ENCODE measurements at regions not wholly inside any gene's neighbourhood (a gene's known extent, or its start where the extent isn't known, plus 50 kb on each side); places are given as distances from the start of the nearest gene placed in this dataset.

DNA sequence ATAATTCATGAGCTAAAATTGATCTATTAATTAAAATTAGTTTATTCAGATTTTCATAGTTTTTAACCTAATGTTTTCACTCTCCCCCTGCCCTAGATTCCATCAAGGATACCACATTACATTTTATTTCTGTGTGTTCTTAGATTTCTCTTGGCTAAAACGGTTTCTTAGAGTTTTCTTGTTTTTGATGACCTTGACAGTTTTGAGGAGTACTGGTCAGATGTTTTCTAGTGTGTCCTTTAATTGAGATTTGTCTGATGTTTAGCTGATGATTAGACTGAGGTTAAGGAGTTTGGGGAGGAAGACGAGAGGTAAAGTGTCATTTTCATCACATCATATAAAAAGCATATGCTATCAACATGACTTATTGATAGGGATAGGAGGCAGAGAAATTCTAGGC lies 475.9 kb downstream of the SQOR start:
- no peak for DNase-seq (ENCODE audit: low read depth)

DNA sequence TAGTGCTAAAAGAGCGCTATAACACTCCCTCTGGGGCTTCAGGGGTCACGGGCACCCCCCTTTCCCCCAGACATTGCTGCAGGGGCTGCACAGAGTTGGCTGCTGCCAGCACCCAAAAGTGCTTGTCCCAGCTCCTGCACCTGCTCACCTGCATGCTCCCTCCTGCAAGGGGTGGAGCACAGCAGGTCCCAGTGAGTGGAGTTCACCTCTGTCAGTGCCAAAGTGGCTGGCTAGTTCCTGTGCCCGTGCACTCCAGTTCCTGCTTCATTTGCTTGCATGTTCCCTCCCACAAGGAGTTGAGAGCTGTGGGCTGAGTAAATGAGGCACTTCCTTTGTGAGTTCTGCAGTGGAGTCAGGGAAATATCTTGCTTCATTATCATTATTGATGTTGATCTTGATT lies 476.9 kb downstream of the SQOR start:
- DNase-seq (ENCODE audit: low read depth) = no peak

DNA sequence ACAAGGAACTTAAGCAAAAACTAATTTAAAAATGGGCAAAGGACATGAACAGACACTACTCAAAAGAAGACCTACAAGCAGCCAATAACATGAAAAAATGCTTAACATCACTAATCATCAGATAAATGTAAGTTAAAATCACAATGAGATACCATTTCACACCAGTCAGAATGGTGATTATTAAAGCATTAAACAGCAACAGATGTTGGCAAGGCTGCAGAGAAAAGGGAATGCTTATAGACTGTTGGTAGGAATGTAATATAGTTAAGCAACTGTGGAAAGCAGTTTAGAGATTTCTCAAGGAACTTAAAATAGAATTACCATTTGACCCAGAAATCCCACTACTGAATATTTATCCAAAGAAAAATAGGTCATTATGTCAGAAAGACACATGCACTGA lies 482.2 kb downstream of the SQOR start:
- no peak for DNase-seq (ENCODE audit: low read depth)

DNA sequence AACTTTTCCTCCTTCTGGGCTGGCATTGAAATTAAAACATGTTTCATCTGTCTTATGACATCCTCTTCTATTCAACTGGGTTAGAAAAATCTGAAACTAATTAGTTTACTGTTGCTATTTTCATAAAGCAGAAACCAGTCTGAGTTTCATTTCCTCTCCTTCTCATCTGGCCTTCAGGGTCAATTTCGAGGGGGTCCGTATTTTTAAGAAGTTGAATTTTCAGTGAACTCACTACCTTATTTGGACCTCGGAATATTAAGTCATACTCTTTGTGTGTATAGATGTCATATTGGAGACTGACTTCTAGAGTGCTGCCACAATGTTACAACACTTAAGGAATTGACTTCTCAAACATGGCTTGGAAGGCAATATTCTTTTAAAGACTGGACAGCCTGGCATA lies 485.9 kb downstream of the SQOR start:
- DNase-seq (ENCODE audit: low read depth) = no peak

DNA sequence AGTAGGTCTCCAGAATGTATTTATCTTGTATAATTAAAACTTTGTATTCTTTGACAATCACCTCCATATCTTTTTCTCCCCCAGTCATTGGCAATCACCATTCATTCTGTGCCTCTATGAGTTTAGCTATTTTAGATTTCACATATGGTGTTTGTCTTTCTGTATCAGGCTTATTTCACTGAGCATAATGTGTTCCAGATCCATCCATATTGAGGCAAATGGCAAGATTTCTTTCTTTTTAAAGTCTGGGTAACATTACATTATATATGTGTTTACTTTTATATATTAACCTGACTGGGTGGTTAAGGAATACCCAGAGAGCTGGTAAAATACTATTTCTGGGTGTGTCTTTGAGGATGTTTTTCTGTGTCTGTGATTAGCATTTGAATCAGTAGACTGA lies 486.6 kb downstream of the SQOR start:
- DNase-seq (ENCODE audit: low read depth) = no peak

DNA sequence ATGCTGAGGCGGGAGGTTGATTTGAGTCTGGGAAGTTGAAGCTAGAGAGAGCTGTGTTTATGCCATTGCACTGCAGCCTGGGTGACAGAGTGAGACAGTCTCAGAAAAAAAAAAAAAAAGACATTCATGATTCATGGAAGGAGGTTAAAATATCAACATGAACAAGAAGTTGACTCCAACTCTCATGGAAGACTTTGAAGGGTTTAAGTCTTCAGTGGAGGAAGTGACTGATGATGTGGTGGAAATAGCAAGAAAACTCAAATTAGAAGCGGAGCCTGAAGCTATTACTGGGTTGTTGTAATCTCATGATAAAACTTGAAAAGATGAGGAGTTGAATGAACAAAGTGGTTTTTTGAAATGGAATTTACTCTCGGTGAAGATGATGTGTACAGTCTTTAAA lies 491.8 kb downstream of the SQOR start:
- no peak for DNase-seq (ENCODE audit: low read depth)

DNA sequence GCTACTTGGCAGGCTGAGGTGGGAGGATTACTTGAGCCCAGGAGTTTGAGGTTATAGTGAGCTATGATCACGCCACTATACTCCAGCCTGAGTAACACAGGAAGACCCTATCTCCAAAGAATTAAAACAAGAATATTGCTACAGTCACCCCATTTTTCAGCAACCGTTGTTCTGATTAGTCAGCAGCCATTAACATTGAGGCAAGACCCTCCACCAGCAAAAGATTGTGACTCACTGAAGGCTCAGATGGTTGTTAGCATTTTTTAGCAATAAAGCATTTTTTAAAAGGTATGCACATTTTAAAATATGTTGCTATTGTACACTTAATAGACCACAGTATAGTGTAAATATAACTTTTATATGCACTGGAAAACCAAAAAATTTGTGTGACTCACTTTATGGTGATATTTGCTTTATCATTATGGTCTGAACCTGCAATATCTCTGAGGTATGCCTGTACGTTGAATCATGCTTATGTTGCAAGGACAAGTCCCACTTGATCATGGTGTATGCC lies 492.6 kb downstream of the SQOR start:
- DNase-seq (ENCODE audit: low read depth) = no peak

DNA sequence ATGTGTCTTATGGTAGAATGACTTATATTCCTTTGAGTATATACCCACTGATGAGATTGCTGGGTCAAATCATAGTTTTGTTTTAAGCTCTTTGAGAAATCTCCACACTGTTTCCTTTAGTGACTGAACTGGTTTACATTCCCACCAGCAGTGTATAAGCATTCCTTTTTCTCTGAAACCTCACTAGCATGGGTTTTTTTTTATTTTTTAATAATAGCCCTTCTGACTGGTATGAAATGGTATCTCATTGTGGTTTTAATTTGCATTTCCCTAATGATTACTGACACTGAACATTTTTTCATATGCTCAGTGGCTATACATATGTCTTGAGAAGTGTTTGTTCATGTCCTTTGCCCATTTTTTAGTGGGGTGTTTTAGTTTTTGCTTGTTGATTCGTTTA lies 494.3 kb downstream of the SQOR start:
- DNase-seq (ENCODE audit: low read depth) = no peak

DNA sequence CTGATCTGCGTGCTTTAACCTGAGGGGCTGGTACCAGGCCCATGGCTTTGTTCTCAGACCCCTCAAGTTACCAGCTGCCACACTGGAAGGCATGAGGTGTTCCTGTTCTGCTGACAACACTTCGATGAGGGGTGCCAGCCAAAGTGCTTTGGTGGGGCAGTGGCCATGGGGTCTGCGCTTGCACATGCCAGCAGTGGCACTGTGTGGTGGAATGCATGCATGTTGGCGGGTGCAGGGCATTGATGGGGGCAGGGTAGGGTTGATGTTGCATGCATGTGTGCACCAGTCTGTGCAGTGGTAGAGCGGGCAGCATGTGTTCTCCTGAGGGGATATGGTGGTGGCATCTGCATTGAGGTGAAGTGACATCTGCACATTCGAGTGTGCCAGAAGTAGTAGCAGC lies 497.0 kb downstream of the SQOR start:
- no peak for DNase-seq (ENCODE audit: low read depth)

DNA sequence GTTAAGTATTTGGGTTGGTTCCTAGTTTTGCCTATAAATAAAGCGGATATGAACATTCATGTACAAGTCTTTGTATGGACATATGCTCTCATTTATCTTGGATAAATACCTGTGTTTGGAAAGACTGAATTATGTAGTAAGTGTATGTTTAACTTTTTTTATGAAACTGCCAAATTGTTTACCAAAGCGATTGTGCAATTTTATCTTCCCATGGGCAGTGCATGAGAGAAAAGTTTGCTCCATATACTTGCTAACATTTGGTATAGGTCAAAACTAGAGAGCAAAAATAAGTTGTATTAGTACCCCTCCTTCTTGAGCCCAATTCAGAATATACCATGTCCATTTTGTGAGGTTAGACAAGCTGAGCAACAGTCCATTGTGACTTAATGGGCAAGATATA lies 502.6 kb downstream of the SQOR start:
- DNase-seq (ENCODE audit: low read depth) = no peak

DNA sequence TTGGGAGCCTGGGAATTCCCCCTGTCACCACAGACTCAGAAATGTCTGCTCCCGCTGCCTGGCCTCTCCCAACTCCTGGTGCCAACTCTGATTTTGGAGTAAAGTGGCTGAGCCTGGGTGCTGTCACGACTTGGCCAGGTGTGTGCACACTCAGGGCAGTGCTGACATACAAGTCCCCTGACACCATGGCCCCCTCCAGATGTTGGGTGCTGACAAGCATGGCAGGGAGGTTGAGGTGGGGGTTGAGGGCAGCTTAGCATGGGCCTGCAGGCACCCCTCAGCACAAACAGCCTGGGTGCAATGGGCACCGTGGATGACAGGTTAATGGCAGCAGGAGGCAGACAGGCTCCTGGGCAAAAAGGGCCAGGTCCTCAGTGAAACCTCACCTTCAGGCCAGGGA lies 511.2 kb downstream of the SQOR start:
- DNase-seq (ENCODE audit: low read depth) = no peak

DNA sequence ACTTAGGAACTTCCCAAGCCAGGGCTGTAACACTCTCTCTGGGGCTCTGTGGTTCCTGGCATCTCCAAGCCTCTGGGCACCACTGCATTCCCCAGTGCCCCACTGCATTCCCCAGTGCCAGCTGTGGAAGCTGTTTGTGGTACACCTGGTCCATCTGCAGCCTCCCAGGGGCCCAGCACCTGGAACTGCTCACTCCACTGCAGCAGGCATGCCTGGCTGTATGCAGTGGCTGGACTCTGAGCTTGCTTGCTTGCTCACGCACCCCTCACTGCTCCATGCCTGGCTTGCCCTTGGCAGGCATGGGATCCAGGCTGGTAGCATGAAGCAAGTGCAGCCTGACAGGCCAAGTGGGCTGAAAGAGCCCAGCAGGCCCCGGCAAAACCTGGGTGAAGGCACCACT lies 512.1 kb downstream of the SQOR start:
- no peak for DNase-seq (ENCODE audit: low read depth)

DNA sequence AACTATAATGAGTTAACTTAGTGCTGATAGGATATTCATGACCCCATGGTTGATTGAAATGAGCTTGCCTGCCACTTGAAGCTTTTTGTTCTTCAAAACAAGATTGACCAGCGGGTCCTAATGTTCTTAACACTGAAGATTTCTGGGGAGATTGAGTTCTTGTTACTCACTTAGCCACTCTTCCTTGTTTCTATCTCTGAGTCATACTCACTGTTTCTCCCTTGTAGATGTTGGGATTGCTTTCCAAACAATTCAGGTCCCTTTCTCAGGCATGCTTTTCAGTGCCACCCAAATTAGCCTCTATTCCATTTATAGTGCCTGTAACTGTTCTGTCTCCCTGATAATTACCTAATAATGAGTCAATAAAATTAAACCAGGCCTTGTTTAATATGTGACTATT lies 517.0 kb downstream of the SQOR start:
- DNase-seq (ENCODE audit: low read depth) = no peak

DNA sequence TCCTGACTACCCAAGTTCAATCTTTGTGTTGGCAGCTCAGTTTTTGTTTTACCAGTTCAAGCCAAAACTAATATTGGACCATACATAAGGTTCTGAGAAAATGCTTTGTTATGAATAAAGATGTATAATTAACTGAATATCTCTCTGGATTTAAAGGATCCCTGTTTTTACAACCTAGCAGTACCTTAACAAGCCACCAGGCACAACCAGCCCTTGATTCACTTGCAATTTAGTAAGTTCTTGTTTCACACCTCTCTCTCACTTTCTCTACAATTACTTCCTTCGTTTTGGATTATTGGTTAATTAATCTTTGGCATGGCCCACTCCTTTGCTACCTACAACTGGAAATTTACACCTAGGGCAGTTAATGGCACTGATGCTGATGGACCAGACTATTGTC lies 531.9 kb downstream of the SQOR start:
- DNase-seq (ENCODE audit: low read depth) = no peak

DNA sequence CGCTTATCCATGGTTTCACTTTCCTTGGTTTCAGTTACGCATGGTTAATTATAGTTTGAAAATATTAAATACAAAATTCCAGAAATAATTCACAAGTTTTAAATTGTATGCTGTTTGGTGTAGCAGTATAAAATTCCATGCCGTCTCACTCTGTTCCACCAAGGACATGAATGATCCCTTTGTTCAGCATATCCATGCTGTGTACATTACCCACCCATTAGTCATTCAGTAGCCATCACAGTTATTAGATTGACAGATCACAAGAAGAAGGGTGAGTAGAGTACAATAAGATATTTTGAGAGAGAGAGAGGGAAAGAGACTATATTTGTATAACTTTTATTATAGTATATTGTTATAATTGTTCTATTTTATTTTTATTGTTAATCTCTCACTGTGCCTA lies 535.5 kb downstream of the SQOR start:
- DNase-seq (ENCODE audit: low read depth) = no peak

DNA sequence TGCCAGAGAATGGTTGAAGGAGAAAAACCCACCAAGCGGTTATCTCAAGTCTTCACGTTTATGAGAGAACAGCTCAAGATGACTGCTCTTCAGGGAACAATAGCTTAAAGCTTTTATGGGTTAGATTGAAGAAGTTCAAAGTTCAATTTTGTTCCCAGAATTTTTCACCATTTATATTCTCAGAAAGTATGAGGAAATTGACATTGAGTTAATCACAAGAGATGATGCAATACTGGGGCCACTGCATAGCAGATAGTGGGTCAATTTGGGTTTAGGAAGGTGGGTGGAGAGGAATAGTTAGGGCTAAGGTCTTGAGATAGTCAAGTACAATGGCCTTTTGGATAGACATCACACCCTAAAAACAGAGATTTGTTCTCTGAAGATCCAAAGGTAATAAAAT lies 539.3 kb downstream of the SQOR start:
- no peak for DNase-seq (ENCODE audit: low read depth)

DNA sequence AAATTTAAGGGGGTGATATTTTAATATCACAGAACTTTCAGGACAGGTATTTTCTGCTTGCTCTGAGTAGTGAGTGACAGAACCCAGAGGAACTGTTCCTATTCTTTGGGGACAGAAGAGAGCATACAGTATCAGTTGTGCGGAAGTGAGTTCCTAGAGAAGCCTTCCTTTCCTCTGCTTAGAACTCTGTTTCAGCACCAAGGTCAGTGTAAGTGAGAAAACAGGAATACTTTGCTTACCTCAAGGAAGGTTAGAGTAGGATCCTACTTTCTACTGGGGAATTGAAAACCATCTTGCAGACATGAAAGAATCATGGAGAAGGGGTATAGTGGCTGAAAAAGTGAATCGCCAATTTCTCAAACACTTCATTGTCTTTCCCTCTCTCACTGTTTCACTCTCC lies 542.4 kb downstream of the SQOR start:
- no peak for DNase-seq (ENCODE audit: low read depth)

DNA sequence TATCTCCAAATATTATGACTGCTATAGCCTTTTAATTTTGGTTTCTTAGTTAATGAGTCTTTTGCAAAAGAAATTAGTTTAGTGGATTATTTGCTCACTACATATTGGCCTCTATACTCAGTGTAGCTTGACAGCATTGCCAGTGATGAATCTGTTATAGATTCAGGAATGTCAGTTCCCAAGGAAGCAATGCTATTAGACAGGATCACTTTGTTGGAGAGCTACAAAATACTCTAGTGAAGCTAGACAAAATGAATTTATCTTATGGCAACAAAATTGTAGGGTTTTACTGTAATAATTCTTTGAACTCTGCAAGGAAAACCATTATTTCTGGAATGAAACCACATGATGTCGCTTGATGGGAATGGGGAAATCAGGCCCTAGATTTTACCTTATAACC lies 543.3 kb downstream of the SQOR start:
- no peak for DNase-seq (ENCODE audit: low read depth)

DNA sequence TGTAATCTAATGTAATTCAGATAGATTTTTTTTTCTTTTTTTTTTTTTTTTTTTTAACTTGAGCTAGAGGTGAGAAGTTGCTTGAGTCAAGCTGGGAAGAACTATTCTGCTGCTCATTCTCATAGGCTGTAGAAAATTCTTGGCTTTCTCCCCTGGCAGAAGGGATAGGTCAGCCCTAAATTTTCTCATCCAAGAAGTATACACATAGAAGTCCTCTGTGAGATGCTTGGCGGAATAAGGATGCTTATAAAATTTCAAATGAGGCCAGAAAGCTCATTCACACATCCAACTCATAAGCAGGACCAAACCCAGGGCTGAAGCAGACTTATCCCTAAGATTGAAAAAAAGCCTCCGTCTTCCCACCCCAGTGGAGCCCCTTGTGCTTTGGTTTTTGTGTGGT lies 572.5 kb downstream of the SQOR start:
- DNase-seq (ENCODE audit: low read depth) = no peak

DNA sequence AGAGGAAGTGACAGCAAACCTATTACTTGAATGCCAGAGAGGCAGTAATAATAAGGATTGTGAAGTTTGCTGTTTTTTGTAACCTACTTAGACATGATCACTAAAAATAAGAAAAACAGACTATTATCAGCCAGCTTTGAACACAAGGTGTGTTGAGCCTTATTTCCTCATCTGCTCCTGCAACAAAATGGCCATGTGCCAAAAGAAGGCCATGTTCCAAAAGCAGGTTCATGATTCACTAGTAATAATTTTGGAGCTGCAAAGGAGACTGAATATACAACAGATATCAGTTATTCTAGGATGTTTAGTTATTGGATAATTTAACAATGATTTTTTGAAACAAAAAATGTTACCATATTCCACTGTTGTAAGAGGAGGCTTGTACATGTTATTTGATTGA lies 578.7 kb downstream of the SQOR start:
- DNase-seq (ENCODE audit: low read depth) = no peak

DNA sequence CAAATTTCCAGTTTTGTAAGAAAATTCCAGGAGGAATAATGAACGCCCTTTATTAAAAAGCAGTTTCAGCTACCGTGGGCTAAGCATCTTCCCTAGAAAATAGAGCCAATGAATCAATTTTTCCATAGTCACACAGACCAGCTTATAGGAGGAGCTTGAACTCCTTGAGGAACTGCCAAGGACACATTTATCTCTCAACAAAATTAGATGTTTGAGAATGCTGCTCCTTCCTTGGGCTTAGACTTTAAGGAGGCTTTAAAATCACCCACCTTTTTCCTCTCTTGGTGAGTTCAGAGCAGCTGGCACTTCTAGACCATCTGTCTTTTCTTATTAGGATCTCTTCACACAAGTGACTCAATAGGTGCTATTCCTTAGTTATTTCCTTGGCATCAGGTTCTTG lies 588.0 kb downstream of the SQOR start:
- no peak for DNase-seq (ENCODE audit: low read depth)

DNA sequence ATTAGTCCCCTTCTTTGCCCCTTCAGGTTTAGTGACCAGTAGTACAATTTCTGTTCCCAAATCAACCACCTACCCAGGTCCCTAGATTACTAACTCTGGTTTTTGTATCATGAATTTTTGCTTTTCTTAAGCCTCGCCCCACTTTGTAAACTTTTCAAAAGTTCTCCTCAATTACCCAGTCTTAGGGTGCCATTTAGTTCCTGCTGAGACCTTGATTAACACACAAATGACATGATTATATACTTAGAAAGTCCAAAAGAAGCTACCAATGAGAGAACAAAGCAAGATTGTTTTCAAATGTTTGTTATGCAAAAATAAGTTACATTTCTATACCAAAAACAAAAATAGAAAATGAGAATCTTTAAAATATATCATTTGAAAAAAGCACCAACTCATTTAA lies 594.4 kb downstream of the SQOR start:
- DNase-seq (ENCODE audit: low read depth) = no peak

DNA sequence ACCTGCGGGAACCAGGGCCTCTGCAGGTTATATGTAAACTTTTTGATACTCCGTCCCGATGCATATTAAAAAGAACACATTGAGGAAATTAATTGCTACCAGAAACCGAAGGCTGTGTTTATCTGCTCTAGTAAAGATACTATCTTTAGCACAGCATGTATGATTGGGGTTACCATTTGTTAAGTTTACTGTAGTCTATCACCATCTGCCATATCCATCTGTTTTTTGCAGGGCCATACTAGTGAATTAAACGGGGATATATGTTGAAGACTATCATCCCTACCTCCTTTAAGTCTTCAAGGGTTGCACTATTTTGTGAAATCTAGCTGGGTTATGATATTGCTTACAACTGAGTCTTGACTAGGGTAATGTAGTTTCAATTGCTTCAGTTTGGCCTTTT lies 597.0 kb downstream of the SQOR start:
- no peak for DNase-seq (ENCODE audit: low read depth)

DNA sequence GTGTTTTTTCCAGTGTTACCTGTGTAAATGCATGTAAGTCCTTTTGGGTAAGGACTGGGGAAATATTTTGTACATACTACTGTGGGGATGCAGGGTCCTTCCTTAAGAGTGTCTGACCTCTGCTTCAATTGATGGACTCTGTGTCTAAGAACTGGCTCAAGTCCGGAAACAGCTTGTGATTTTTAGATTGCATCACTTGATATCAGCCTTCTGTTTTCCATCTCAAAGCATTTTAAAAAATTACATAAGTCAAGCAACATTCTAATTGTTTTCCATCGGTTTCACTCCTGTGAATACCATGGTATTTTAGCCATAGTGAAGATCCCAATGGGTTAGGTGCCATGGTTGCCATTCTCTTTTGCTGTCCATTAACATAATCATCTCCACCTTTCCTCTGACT lies 597.6 kb downstream of the SQOR start:
- DNase-seq (ENCODE audit: low read depth) = no peak

DNA sequence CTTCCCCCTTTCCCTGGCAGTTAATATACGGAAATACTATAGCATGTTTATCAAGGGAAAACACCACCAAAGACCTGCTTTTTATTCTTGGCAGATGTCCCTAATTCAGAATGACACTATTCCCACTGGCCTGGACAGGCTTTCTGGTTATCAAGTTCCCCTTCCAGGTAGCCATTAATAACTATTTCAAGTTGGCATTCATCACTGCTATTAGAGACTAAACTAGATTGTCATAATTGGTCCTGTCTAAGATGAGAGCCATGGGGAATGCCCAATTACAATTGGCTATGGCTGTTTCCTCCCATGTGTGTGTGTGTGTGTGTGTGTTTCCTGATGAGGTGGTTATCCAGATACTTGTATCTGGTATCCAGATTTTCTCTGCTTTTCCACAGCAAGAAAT lies 608.1 kb downstream of the SQOR start:
- no peak for DNase-seq (ENCODE audit: low read depth)

Measured in activated T-helper 9 cell treated with anti-CD3 and anti-CD28 coated beads, Interleukin-2, amount 50 U/mL, for 16 hours (primary cell).